OCI-LY3 (cell line): ENCODE measurements at regions not wholly inside any gene's neighbourhood (a gene's known extent, or its start where the extent isn't known, plus 50 kb on each side); places are given as distances from the start of the nearest gene placed in this dataset.

ENCODE experiments used
- CTCF ChIP-seq: fragments of 200-600, 300-600 bp; sonication (generic); IDR thresholded peaks from 2 replicates; pipeline ENCODE4 v1.5.1; 2014; ENCODE audit warnings: antibody characterized with exemption, low read length, low read depth
- EZH2phosphoT487 ChIP-seq: fragments of 200-600 bp; shearing (Covaris generic); IDR thresholded peaks from 2 replicates; pipeline ENCODE4 v1.6.1; 2018; ENCODE audit warnings: antibody characterized with exemption, mixed run types, low read depth

- TF ChIP-seq CTCF, result no peak
- TF ChIP-seq EZH2phosphoT487, result no peak
Measured at GRCh38 chr18:75492852-75493251, 65.3 kb upstream of the SMIM21 start.
